GM18907 (cell line): ENCODE measurements at regions not wholly inside any gene's neighbourhood (a gene's known extent, or its start where the extent isn't known, plus 50 kb on each side); places are given as distances from the start of the nearest gene placed in this dataset.

Experiments
- ATAC-seq: cut with Tn5 transposase; IDR thresholded peaks from one replicate; pipeline ENCODE4 v1.9.1; 2021; ENCODE audit warnings: mild to moderate bottlenecking, moderate library complexity; ENCODE audit not compliant: unreplicated experiment

DNA sequence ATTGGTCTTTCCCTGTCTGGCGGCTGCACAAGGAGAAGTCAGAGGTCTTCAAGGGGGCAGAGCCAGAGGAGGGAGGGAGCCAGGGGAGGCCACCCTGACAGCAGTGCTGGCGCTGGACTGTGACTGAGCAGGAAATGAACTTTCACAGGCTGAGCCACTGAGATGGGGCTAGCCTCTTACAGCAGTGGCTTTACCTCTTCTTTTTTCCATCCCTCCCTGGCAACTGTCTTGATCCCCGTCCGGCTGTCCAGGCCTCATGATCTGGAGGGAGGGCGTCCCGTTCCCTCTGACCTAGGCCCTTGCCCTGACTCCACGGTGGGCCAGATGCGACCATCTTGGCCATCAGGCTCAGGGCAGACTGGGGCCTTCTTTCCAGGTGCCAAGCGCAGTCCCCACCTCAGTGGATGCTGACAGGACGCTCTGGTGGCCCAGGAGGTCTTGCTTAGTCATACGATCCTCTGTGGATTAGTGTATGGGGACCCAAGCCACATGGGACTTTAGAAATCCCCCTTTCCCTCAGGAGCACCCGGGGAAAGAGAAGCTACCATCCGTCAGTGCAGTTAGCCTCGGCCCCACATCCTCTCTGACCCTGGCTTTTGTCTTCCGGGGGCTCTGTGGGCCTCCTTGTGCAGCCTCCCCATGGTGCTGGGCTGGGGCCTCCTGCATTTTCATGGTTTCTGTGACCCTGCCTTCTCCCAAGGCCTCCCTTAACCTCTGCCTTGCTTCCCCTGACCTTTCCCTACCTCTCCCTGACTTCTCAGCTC, 57.4 kb upstream of the CCDC167 start:
- no peak for ATAC-seq

DNA sequence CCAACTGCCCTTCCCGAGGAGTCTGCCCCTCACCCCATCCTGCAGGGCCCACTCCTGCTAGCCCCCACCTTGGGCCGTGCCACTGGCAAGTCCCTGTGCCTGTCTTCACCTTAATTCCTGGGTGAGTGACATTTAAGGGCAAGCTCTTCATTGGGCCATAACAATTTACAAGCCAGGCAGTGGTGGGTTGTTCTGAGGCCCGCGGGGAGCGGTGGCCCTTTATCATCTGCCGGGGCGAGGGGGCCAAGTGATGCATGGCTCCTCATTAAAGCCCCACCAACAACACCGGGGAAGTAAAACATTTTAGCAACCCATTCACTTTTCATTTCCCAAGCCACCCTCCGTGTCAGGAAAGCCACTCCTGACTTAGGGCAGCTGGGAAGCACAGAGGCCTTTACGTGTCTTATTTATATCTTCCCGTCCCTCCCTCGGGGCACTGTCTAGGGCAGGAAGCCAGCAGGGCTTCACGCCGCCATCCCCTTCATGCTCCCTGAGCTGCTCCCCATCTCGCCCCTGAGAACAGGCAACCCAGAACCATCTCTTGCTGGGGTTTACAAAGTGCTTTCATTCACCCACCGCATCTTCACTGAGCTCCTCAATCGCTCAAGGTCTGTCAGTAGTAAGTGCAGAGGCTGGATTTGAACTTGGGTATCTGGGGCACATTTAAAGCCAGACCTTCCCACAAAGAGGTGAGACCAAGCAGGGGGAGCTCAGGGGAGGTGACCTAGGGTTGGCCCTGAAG, 55.5 kb upstream of the CCDC167 start:
- no peak for ATAC-seq

DNA sequence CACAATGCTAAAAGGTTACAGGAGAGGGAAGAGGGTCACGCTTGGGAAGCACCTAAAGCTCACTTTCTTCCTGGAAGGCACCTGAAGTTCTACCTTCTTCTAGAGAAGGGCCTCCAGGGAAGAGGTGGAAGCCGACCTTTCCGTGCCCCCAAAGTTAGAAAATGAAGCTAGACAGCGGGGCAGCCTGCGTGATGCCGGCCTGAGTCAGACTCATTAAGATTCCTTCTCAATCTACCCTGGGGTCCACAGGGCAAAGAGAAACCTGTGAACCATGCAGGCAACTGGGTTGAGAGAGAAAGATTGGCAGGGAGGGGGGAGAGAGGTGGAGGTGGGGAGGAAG, 54.8 kb upstream of the CCDC167 start:
- no peak for ATAC-seq

DNA sequence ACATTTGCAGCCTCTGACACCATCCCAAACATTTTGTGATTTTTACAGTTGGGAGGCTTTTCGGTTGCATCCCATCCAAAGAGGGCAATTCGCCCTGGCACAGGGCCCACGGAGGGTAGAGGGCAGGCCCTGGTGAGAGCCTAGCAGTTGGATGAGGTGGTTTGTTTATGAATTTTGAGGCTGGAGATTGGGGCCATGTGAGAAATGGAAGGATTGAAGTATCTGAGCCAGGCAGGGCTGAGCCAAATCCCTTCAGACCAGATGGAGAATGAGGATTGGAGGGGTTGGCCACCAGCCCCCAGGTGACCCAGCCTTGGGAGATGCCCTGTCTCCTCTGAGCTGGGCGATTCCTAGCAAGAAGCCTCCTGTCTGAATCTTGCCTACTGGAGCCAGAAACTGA, 52.6 kb upstream of the CCDC167 start:
- ATAC-seq, result no peak

DNA sequence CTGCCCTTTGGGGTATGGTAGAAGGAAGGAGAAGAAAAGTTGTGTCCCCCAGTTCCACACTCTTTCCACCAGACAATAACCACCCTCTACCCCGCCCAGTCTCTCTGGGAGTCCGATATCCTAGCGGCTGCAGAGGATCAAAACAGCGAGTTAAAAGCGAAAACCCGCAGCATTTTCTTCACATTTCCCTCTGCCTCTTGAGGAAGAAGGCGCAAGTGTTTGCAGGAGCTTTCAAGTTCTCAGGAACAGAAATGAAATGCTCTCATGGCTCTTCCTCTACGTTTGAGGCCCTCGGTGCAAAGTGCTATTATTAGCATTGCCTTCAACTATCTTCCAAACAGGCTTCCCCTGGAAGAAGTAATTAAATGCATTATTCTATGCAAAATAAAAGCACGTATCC, 52.2 kb upstream of the CCDC167 start:
- ATAC-seq, result no peak

DNA sequence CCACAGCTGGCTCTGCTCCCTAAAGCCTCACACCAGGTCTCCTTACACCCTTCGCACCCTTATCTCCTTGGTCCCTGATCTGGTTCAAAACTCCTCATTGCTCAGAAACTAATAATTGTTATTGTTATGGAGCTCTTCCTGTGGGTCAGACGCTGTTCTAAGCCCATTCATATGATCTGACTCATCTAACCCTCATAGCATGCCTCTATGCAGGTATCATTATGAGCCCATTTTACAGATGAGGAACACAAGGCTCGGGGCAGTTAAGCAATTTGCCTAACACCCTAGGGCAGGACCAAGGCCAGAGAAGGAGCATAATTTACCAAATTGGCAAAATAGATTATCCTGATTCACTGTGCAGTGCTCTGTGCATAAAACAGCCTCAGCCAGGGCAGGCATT, 51.8 kb upstream of the CCDC167 start:
- no peak for ATAC-seq

DNA sequence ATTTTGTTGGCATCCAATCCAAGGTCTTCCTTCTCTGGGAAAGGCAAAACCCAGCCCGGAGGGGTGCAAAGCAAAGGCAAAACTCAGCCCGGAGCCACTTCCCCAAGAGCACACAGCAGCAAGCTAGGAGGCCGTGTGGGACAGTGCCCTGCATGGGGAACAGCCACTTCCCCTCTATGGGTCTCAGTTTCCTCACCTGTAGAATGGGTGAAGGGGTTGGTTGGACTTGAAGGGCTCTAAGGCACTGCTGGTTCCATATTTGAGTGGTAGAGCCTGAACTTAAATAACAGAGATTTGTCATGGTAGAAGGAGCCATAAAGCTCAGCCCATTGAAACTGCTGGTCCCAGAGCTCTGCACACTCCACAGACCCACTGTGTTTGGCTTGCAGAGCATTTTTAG, 51.3 kb upstream of the CCDC167 start:
- ATAC-seq, result no peak

DNA sequence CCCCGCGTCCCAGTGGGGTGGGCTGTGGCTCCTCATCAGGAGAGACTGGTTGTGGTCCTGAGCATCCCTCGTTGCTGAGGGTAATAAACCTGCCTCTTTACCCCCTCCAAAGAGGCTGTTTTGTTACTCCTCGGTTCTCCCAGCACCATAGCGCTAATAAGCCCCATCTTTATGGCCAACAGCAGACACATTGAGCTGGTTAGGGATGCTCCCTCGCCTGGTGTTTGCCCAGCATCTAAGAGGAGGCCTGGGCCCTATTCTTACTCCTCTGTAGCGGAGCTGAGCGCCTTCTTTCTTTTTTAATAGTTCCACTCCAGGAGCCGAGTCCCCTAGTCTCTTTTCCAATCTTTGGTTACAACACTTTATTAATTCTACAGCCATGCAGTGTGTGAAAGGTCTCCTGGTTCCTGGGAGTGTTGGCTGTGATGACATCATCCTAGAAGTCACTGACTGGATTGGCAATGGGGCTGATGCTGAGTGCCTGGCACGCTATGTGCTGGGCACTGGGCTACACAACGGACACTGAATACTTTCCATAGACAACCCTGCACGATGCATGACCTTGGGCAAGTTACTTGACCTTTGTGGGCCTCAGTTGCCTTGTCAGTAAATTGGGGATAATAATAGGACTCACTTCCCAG, 50.6 kb upstream of the CCDC167 start:
- ATAC-seq, result no peak

DNA sequence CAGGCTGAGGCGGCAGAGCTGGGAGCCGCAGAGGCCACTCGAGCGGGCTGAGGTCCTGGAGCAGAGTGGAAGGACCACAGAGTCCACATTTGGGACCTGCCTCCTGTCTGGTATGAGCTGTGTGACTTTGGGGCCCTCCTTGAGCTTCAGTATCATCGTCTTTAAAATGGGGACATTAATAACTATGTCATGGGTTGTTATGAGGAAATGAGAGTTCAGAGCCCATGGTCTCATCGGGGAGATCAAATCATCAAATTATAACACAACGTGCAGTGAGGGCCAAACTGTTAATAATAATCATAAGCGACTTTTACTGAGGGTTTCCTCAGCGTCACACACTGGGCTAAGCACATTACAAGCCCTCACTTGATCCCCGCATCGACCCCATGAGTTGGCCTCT, 49.9 kb upstream of the CCDC167 start:
- ATAC-seq, result no peak
